Stomach (tissue), 8 donors: ENCODE measurements at regions not wholly inside any gene's neighbourhood (a gene's known extent, or its start where the extent isn't known, plus 50 kb on each side); places are given as distances from the start of the nearest gene placed in this dataset.

Source experiments
- DNase-seq, 2 donors: peaks; one replicate each; pipeline versions ENCODE4 v3.0.0 to v3.0.0-alpha.2; 2013 to 2019
- H3K27ac ChIP-seq, 5 donors: fragments of 200-600 bp in 4 of 5; sonication (generic) in 4 of 5; one replicate each; pipeline ENCODE4 v1.5.1; 2013 to 2019; ENCODE audit warnings: mild to moderate bottlenecking in 1 of 5, moderate library complexity in 1 of 5
- H3K27me3 ChIP-seq, 3 donors: fragments of 200-600 bp; sonication (generic); one replicate each; pipeline ENCODE4 v1.5.1; 2017 to 2019; ENCODE audit warnings: mixed run types in 1 of 3
- H3K36me3 ChIP-seq, 4 donors: fragments of 200-600 bp; sonication (generic); 1 replicate in 3 of 4; 2 replicates in 1 of 4; pipeline ENCODE4 v1.5.1; 2016 to 2019
- H3K4me1 ChIP-seq, 4 donors: fragments of 200-600 bp; sonication (generic); one replicate each; pipeline ENCODE4 v1.5.1; 2016 to 2019
- H3K4me3 ChIP-seq, 4 donors: fragments of 200-600 bp; sonication (generic) in 3 of 4; one replicate each; pipeline ENCODE4 v1.5.1; 2016 to 2019; ENCODE audit warnings: mild to moderate bottlenecking in 1 of 4
- H3K9me3 ChIP-seq, 4 donors: fragments of 200-600 bp; sonication (generic); one replicate each; pipeline ENCODE4 v1.5.1; 2016 to 2019
- EP300 ChIP-seq: sonication (generic); formaldehyde crosslinking; IDR thresholded peaks from one replicate; pipeline ENCODE4 v1.6.1; 2017; ENCODE audit warnings: antibody characterized with exemption
- POLR2A ChIP-seq, 4 donors: fragments of 450-650 bp; IDR thresholded peaks; one replicate each; pipeline ENCODE4 v1.6.1; 2016; ENCODE audit warnings: antibody characterized with exemption in 4 of 4, control low read depth in 2 of 4, mild to moderate bottlenecking in 1 of 4, moderate library complexity in 1 of 4
- POLR2AphosphoS5 ChIP-seq, 3 donors: sonication (generic); formaldehyde crosslinking; IDR thresholded peaks; one replicate each; pipeline ENCODE4 v1.6.1; 2016; ENCODE audit warnings: antibody characterized with exemption in 3 of 3
- WGBS, 5 donors: extraction: QIAGEN DNeasy Blood & Tissue Kit in 3 of 5; methylation state at CpG; one replicate each; pipeline versions ENCODE4 v1.1.5 to v1.1.7; 2013 to 2018; 5-methylcytosine and 5-hydroxymethylcytosine counted together
- intact Hi-C: fragments of 100-400 bp; cut with DNase I; formaldehyde crosslinking; loops from one replicate; pipeline ENCODE4 v1.15.1; 2023; ENCODE audit warnings: low total_unique reads
- TF ChIP-seq, protein P1 (sequence below), 7 experiments: fragments of 450-650 bp in 4 of 7; fragments of 200-600 bp in 3 of 7; sonication (generic) in 3 of 7; IDR thresholded peaks; one replicate each; pipeline ENCODE4 v1.5.1; 2016 to 2019; ENCODE audit warnings: antibody characterized with exemption in 7 of 7, control low read depth in 2 of 7, mild to moderate bottlenecking in 1 of 7
- donor health status: healthy with polysubstance abuse.
- donor health status: Bipolar disorder and iron deficiency.
- donor health status: healthy.

DNA sequence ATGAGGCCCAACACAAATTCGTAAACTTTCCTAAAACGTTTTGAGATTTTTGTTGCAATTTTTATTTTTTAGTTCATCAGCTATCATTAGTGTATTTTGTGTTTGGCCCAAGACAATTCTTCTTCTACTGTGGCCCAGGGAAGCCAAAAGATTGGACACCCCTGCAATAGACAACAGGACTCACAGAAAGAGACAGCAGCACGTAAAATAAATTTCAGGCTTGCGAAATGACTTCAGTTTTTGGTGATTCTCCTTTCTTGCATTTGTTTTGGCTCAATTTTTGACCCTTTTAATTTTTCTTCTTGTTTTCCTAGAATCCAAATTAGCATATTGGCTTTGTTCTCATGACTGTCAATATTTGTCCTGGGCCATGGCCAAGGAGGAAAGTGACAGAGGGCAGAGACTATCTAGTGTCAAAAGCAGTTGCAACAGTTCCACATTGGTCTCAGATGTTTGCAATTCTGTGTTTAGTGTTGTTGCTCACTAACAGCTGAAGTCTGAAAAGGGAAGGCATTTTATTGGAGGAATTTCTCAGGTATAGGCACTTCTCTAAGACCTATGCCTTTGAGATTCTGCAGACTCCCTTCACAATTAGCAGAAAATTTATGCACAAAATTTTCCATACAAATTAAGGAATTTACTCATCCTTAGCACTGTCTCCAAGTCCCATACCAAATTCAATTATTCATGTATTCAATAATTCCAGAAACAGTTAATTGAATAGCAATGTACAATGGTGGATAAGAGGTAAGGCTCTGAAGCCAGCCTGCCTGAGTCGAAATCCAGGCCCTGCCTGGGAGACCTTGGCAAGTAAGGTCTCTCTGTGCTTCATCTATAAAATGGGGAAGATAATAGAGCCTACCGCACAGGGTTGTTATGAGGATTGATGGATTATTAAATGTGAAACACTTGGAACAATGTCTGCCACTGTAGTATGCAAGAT, 160.9 kb upstream of the IVNS1ABP start:
- Histone ChIP-seq H3K4me1 (no peaks in the 10 kb centered on the region), H3K4me3 (no peak overlapping the region), H3K36me3 (no peaks in the 10 kb centered on the region), H3K27ac (no peak overlapping the region), H3K9me3 (no peaks in the 10 kb centered on the region), H3K27me3 (no peaks in the 10 kb centered on the region)
- TF ChIP-seq POLR2AphosphoS5 (IDR thresholded peaks at IDR 0.05): no peak
- no peak for TF ChIP-seq EP300
- TF ChIP-seq, protein P1, sequence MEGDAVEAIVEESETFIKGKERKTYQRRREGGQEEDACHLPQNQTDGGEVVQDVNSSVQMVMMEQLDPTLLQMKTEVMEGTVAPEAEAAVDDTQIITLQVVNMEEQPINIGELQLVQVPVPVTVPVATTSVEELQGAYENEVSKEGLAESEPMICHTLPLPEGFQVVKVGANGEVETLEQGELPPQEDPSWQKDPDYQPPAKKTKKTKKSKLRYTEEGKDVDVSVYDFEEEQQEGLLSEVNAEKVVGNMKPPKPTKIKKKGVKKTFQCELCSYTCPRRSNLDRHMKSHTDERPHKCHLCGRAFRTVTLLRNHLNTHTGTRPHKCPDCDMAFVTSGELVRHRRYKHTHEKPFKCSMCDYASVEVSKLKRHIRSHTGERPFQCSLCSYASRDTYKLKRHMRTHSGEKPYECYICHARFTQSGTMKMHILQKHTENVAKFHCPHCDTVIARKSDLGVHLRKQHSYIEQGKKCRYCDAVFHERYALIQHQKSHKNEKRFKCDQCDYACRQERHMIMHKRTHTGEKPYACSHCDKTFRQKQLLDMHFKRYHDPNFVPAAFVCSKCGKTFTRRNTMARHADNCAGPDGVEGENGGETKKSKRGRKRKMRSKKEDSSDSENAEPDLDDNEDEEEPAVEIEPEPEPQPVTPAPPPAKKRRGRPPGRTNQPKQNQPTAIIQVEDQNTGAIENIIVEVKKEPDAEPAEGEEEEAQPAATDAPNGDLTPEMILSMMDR (IDR thresholded peaks at IDR 0.05): no peak
- no peak for TF ChIP-seq POLR2A (IDR thresholded peaks at IDR 0.05)
- peak; percentile 37 to 58 for DNase-seq
- intact Hi-C loops: no loop called here
- 65 to 80% (median 75%) methylated on average over 6 of the region's 6 CpGs for WGBS, 5 donors

DNA sequence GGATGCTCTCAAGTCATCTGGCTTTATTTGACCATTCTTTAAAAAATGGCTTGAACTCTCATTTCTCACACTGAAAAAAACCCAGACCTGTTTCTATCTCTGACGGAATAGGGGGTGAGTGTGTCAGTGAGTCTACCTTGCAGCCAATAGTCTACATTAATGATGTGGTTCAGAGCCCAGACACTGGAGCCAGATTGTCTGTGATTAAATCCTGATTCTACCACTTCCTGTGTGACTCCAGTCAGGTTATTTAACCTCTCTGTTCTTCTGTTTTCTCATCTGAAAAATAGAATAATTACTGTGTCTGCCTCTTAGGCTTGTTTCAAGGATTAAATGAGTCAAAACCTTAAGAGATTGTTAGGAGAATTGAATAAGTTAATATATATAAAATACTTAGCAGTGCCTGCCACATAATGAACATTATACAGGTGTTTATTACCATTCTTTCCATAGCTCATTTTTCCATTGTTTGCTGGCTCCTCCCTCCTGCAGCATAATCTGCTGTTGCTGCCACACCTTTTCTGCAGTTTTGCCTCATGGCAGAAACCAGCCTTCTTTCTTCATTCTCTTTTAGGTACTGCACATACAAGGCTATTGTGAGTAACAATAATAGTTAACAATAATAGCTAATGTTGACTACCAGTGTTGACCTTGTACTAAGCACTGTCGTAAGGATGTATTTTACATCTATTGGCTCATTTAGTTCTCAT, 157.6 kb upstream of the IVNS1ABP start:
- 73 to 87% (median 84%) methylated on average over 2 of the region's 2 CpGs for WGBS, 5 donors
- Histone ChIP-seq H3K36me3 (no peaks in the 10 kb centered on the region), H3K9me3 (no peaks in the 10 kb centered on the region), H3K4me1 (no peaks in the 10 kb centered on the region), H3K4me3 (no peak overlapping the region), H3K27ac (no peak overlapping the region), H3K27me3 (no peaks in the 10 kb centered on the region)
- peak in 1 of 2 donors; percentile 27 for DNase-seq
- no peak for TF ChIP-seq POLR2A (IDR thresholded peaks at IDR 0.05)
- no peak for TF ChIP-seq POLR2AphosphoS5 (IDR thresholded peaks at IDR 0.05)
- TF ChIP-seq, protein P1 (IDR thresholded peaks at IDR 0.05): no peak
- TF ChIP-seq EP300: no peak
- intact Hi-C loops: no loop called here

- 86 to 97% (median 91%) methylated on average over 6 of the region's 6 CpGs for WGBS, 5 donors
- H3K27ac ChIP-seq: no peak overlapping the region
- H3K4me3 ChIP-seq: no peak overlapping the region
- DNase-seq: no peak
- no peaks in the 10 kb centered on the region for H3K4me1 ChIP-seq
- no peaks in the 10 kb centered on the region for H3K9me3 ChIP-seq
- TF ChIP-seq EP300: no peak
- TF ChIP-seq, protein P1 (IDR thresholded peaks at IDR 0.05): no peak
- TF ChIP-seq POLR2AphosphoS5 (IDR thresholded peaks at IDR 0.05): no peak
- no peak for TF ChIP-seq POLR2A (IDR thresholded peaks at IDR 0.05)
- intact Hi-C loops: no loop called here
- H3K27me3 ChIP-seq: no peaks in the 10 kb centered on the region
- H3K36me3 ChIP-seq: no peaks in the 10 kb centered on the region
These were observed 156.1 kb upstream of the IVNS1ABP start for GRCh38 chr1:185473186-185473585.

- intact Hi-C loops: no loop called here
- DNase-seq: no peak
- Histone ChIP-seq H3K4me1 (no peaks in the 10 kb centered on the region), H3K9me3 (no peaks in the 10 kb centered on the region), H3K4me3 (no peak overlapping the region), H3K27ac (no peak overlapping the region), H3K27me3 (no peaks in the 10 kb centered on the region), H3K36me3 (no peaks in the 10 kb centered on the region)
- no peak for TF ChIP-seq POLR2A (IDR thresholded peaks at IDR 0.05)
- TF ChIP-seq, protein P1 (IDR thresholded peaks at IDR 0.05): no peak
- no peak for TF ChIP-seq POLR2AphosphoS5 (IDR thresholded peaks at IDR 0.05)
- 88 to 100% (median 96%) methylated on average over 1 of the region's 1 CpG for WGBS, 5 donors
These were observed 151.6 kb upstream of the IVNS1ABP start for GRCh38 chr1:185468626-185469025.
